CD4-positive, CD25-positive, alpha-beta regulatory T cell (primary cell): ENCODE measurements at regions not wholly inside any gene's neighbourhood (a gene's known extent, or its start where the extent isn't known, plus 50 kb on each side); places are given as distances from the start of the nearest gene placed in this dataset.

Source experiments
- ATAC-seq, 2 donors: fragments of 150-1000 bp; cut with Tn5 transposase; one replicate each; pipeline ENCODE4 v1.10.0; 2021; ENCODE audit warnings: low read depth in 2 of 2, moderate number of reproducible peaks in 2 of 2, moderate library complexity in 1 of 2
- DNase-seq, 3 donors: peaks; one replicate each; pipeline versions ENCODE4 v3.0.0 to v3.0.0-alpha.2; 2012 to 2022; ENCODE audit warnings: mixed read lengths in 1 of 3
- H3K27ac ChIP-seq: one replicate; pipeline ENCODE4 v1.7.0; 2013; ENCODE audit warnings: mild to moderate bottlenecking, low read length; ENCODE audit not compliant: insufficient read depth, poor library complexity, severe bottlenecking
- H3K27me3 ChIP-seq: one replicate; pipeline ENCODE4 v1.7.0; 2013; ENCODE audit warnings: low read length; ENCODE audit not compliant: control insufficient read depth, insufficient read depth
- H3K36me3 ChIP-seq: one replicate; pipeline ENCODE4 v1.7.0; 2013; ENCODE audit warnings: mild to moderate bottlenecking, low read length, moderate library complexity; ENCODE audit not compliant: control insufficient read depth, insufficient read depth
- H3K4me1 ChIP-seq: 2 replicates; pipeline ENCODE4 v1.7.0; 2013; ENCODE audit warnings: mild to moderate bottlenecking, low read length; ENCODE audit not compliant: insufficient read depth, control insufficient read depth, poor library complexity, severe bottlenecking
- H3K4me3 ChIP-seq: one replicate; pipeline ENCODE4 v1.7.0; 2013; ENCODE audit warnings: low read depth, mild to moderate bottlenecking, low read length, moderate library complexity
- H3K9me3 ChIP-seq, 2 experiments: 1 replicate in 1 of 2; 2 replicates in 1 of 2; pipeline ENCODE4 v1.7.0; 2013; ENCODE audit warnings: low read length in 2 of 2, mild to moderate bottlenecking in 1 of 2, moderate library complexity in 1 of 2; ENCODE audit not compliant: control insufficient read depth in 2 of 2
- H3K27ac Mint-ChIP-seq, 3 donors: one replicate each; pipeline ENCODE4 v1.8.0; 2020 to 2022; ENCODE audit warnings: mild to moderate bottlenecking in 3 of 3, mixed read lengths in 3 of 3, moderate library complexity in 2 of 3
- H3K27me3 Mint-ChIP-seq: one replicate; pipeline ENCODE4 v1.8.0; 2022; ENCODE audit warnings: mild to moderate bottlenecking, mixed read lengths
- H3K36me3 Mint-ChIP-seq: one replicate; pipeline ENCODE4 v1.8.0; 2020; ENCODE audit warnings: mixed read lengths
- H3K4me1 Mint-ChIP-seq, 4 donors: one replicate each; pipeline ENCODE4 v1.8.0; 2020 to 2022; ENCODE audit warnings: mixed read lengths in 4 of 4, mild to moderate bottlenecking in 1 of 4
- H3K4me3 Mint-ChIP-seq, 4 donors: one replicate each; pipeline ENCODE4 v1.8.0; 2020 to 2022; ENCODE audit warnings: mild to moderate bottlenecking in 4 of 4, mixed read lengths in 4 of 4, moderate library complexity in 3 of 4
- H3K9me3 Mint-ChIP-seq, 7 donors: one replicate each; pipeline ENCODE4 v1.8.0; 2020 to 2022; ENCODE audit warnings: mixed read lengths in 7 of 7, mild to moderate bottlenecking in 3 of 7, moderate library complexity in 2 of 7

DNA sequence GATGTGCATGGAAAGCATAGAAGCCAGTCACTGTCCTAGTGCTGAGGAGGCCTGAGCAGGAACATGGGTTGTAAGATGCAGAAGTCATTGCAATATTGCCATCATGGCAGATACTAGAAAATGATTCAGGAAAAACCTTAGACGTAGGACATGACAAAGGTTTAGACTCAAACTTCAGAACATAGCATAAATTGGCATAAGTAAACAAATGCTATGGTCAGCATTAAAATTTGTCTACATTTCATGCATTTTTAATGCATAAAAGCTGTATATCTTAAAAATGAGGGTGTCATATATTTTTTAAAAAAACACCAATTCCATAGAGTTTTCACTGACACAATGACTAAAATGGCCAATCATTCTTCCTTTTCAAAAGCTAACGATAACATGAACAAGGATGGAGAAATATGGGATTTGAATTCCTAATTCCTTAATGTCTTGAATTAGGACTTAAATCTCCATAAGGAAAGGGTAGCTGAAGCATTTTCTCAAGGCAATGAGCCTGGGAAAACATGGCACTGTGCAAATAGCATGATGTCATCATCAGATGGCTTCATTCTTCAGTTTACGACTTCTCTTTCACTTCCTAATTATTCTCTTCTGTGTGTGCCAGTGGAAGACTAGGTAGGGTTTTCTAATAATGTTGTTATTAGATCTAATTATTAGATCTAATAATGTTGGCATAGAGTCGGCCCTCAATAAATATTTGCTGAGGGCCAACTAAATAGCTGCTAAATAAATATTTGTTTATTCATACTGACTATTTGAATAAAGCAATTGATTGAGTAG lies 125.1 kb upstream of the FRG1 start:
- no peaks in the 10 kb centered on the region for H3K36me3 ChIP-seq
- ATAC-seq: no peak
- Mint-ChIP-seq H3K36me3 (no peaks in the 10 kb centered on the region), H3K27me3 (no peaks in the 10 kb centered on the region), H3K9me3 (peaks cover 0 to 8% (median 2%) of the 10 kb centered on the region in 7 donors), H3K4me3 (no peak overlapping the region), H3K4me1 (peaks cover 0 to 2% (median 0%) of the 10 kb centered on the region in 4 donors), H3K27ac (no peak overlapping the region)
- no peak overlapping the region for H3K4me3 ChIP-seq
- H3K27ac ChIP-seq: no peak overlapping the region
- no peak for DNase-seq
- H3K4me1 ChIP-seq: no peaks in the 10 kb centered on the region
- no peaks in the 10 kb centered on the region for H3K9me3 ChIP-seq
- H3K27me3 ChIP-seq: no peaks in the 10 kb centered on the region

- Histone ChIP-seq H3K4me3 (no peak overlapping the region), H3K27me3 (no peaks in the 10 kb centered on the region), H3K4me1 (no peaks in the 10 kb centered on the region), H3K9me3 (no peaks in the 10 kb centered on the region), H3K36me3 (no peaks in the 10 kb centered on the region), H3K27ac (no peak overlapping the region)
- Mint-ChIP-seq H3K27me3 (no peaks in the 10 kb centered on the region), H3K4me3 (no peak overlapping the region), H3K4me1 (no peaks in the 10 kb centered on the region), H3K9me3 (peaks cover 0 to 2% (median 0%) of the 10 kb centered on the region in 7 donors), H3K36me3 (no peaks in the 10 kb centered on the region), H3K27ac (no peak overlapping the region)
- ATAC-seq (no peak), DNase-seq (no peak)
Observed at GRCh38 chr4:189822326-189822725, 118.3 kb upstream of the FRG1 start.

- peaks cover 0 to 2% (median 0%) of the 10 kb centered on the region in 7 donors for H3K9me3 Mint-ChIP-seq
- H3K27me3 Mint-ChIP-seq: no peaks in the 10 kb centered on the region
- H3K4me1 Mint-ChIP-seq: no peaks in the 10 kb centered on the region
- no peaks in the 10 kb centered on the region for H3K4me1 ChIP-seq
- DNase-seq: no peak
- H3K36me3 Mint-ChIP-seq: no peaks in the 10 kb centered on the region
- H3K27me3 ChIP-seq: no peaks in the 10 kb centered on the region
- no peak overlapping the region for H3K27ac Mint-ChIP-seq
- H3K27ac ChIP-seq: no peak overlapping the region
- no peak overlapping the region for H3K4me3 Mint-ChIP-seq
- no peaks in the 10 kb centered on the region for H3K9me3 ChIP-seq
- ATAC-seq: no peak
- no peak overlapping the region for H3K4me3 ChIP-seq
- no peaks in the 10 kb centered on the region for H3K36me3 ChIP-seq
Observed at GRCh38 chr4:189823591-189823990, 117.1 kb upstream of the FRG1 start.

DNA sequence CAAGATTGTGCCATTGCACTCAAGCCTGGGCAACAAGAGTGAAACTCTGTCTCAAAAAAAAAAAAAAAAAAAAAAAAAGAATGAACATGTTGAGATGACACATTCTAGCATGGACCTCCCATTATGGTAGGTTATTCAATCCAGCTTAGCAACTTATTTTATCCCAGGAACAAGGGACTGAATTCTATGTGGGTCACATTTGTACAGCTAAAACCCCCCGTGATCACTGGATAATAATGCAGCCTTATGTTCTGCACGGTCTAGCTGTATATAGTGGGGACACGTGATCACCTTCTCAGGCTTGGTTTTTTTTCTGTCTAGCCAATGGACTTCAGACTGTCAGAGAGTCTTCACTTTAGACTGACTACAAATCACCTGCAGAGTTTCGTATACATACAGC lies 115.2 kb upstream of the FRG1 start:
- Histone ChIP-seq H3K9me3 (no peaks in the 10 kb centered on the region), H3K27me3 (no peaks in the 10 kb centered on the region), H3K4me1 (no peaks in the 10 kb centered on the region), H3K4me3 (no peak overlapping the region), H3K27ac (no peak overlapping the region), H3K36me3 (no peaks in the 10 kb centered on the region)
- Mint-ChIP-seq H3K27me3 (no peaks in the 10 kb centered on the region), H3K4me1 (no peaks in the 10 kb centered on the region), H3K27ac (no peak overlapping the region), H3K4me3 (no peak overlapping the region), H3K36me3 (no peaks in the 10 kb centered on the region), H3K9me3 (no peaks in the 10 kb centered on the region)
- ATAC-seq (no peak), DNase-seq (no peak)

- Histone ChIP-seq H3K4me1 (no peaks in the 10 kb centered on the region), H3K27ac (no peak overlapping the region), H3K36me3 (no peaks in the 10 kb centered on the region), H3K27me3 (no peaks in the 10 kb centered on the region), H3K4me3 (no peak overlapping the region), H3K9me3 (no peaks in the 10 kb centered on the region)
- Mint-ChIP-seq H3K4me3 (no peak overlapping the region), H3K27ac (no peak overlapping the region), H3K4me1 (no peaks in the 10 kb centered on the region), H3K36me3 (no peaks in the 10 kb centered on the region), H3K9me3 (no peaks in the 10 kb centered on the region), H3K27me3 (no peaks in the 10 kb centered on the region)
- no peak for ATAC-seq
- DNase-seq: no peak
Observed at GRCh38 chr4:189826657-189827056, 114.0 kb upstream of the FRG1 start.

DNA sequence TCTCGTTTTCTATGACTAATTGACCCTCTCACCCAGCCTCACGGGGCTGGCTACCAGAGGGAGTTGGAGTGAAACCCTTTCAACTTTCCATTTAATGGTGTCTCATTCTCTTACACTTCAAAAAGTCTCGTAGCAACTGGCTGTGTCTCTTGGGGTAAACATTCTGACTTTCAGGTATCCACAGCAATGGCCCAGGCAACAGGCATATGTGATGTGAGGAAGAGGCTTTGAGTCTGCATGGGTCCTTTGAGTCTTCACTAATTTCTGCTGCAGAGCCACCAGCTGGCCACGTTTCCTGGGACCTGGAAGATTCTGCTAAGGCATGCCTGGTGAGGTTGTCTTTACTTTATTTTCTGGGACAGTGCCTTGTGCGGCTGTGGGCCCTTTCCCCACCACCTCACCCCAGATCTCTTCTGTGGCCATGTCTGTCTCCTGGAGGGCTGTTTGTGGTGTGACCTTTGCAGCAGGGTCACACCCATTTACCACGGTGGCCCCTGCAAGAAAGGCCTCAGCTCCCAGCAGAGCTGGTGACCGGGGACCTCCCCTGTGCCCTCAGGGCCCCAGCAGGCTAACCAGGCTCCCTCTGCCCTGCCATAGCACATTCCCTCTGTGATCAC lies 112.5 kb upstream of the FRG1 start:
- DNase-seq (no peak), ATAC-seq (no peak)
- Mint-ChIP-seq H3K27ac (no peak overlapping the region), H3K36me3 (no peaks in the 10 kb centered on the region), H3K9me3 (peaks cover 0 to 2% (median 0%) of the 10 kb centered on the region in 7 donors), H3K27me3 (no peaks in the 10 kb centered on the region), H3K4me3 (no peak overlapping the region), H3K4me1 (no peaks in the 10 kb centered on the region)
- Histone ChIP-seq H3K4me3 (no peak overlapping the region), H3K9me3 (no peaks in the 10 kb centered on the region), H3K27me3 (no peaks in the 10 kb centered on the region), H3K36me3 (no peaks in the 10 kb centered on the region), H3K27ac (no peak overlapping the region), H3K4me1 (no peaks in the 10 kb centered on the region)

GRCh38 chr4:189832528-189832927 lies 108.1 kb upstream of the FRG1 start:
- no peak overlapping the region for H3K4me3 ChIP-seq
- no peaks in the 10 kb centered on the region for H3K4me1 Mint-ChIP-seq
- H3K9me3 Mint-ChIP-seq: peaks cover 0 to 2% (median 0%) of the 10 kb centered on the region in 7 donors

GRCh38 chr4:189834616-189835015 lies 106.1 kb upstream of the FRG1 start:
- Mint-ChIP-seq H3K4me3 (no peak overlapping the region), H3K9me3 (peaks cover 0 to 2% (median 0%) of the 10 kb centered on the region in 7 donors), H3K27ac (no peak overlapping the region), H3K27me3 (no peaks in the 10 kb centered on the region), H3K4me1 (no peaks in the 10 kb centered on the region), H3K36me3 (no peaks in the 10 kb centered on the region)
- ATAC-seq: no peak
- no peaks in the 10 kb centered on the region for H3K4me1 ChIP-seq
- no peaks in the 10 kb centered on the region for H3K9me3 ChIP-seq
- no peaks in the 10 kb centered on the region for H3K27me3 ChIP-seq
- no peak overlapping the region for H3K4me3 ChIP-seq
- H3K27ac ChIP-seq: no peak overlapping the region
- H3K36me3 ChIP-seq: no peaks in the 10 kb centered on the region
- no peak for DNase-seq

More at GRCh38 chr4:189832528-189832927, 108.1 kb upstream of the FRG1 start:
- Histone ChIP-seq H3K9me3 (no peaks in the 10 kb centered on the region), H3K27me3 (no peaks in the 10 kb centered on the region), H3K36me3 (no peaks in the 10 kb centered on the region), H3K4me1 (no peaks in the 10 kb centered on the region), H3K27ac (no peak overlapping the region)
- Mint-ChIP-seq H3K27me3 (no peaks in the 10 kb centered on the region), H3K4me3 (no peak overlapping the region), H3K36me3 (no peaks in the 10 kb centered on the region), H3K27ac (no peak overlapping the region)
- no peak for ATAC-seq
- no peak for DNase-seq
